D721Med (cell line): ENCODE measurements at regions not wholly inside any gene's neighbourhood (a gene's known extent, or its start where the extent isn't known, plus 50 kb on each side); places are given as distances from the start of the nearest gene placed in this dataset.

ENCODE experiments used
- DNase-seq: peaks from one replicate; pipeline ENCODE4 v3.0.0; 2011; ENCODE audit warnings: low spot score; ENCODE audit not compliant: insufficient read length
- FAIRE-seq: peaks from 2 replicates; lab custom pipeline; 2011; peaks lifted over from hg19 to GRCh38; lab: Jason Lieb, UNC
- TF ChIP-seq, protein P1 (sequence below): IDR thresholded peaks from 2 replicates; pipeline ENCODE4 v1.5.1; 2012; ENCODE audit warnings: mild to moderate bottlenecking, control low read depth; ENCODE audit not compliant: insufficient read depth; ENCODE audit errors: missing control alignments

GRCh38 chr1:55839221-55839620 is 624.1 kb upstream of the USP24 start:
- DNase-seq = no peak
- TF ChIP-seq, protein P1, sequence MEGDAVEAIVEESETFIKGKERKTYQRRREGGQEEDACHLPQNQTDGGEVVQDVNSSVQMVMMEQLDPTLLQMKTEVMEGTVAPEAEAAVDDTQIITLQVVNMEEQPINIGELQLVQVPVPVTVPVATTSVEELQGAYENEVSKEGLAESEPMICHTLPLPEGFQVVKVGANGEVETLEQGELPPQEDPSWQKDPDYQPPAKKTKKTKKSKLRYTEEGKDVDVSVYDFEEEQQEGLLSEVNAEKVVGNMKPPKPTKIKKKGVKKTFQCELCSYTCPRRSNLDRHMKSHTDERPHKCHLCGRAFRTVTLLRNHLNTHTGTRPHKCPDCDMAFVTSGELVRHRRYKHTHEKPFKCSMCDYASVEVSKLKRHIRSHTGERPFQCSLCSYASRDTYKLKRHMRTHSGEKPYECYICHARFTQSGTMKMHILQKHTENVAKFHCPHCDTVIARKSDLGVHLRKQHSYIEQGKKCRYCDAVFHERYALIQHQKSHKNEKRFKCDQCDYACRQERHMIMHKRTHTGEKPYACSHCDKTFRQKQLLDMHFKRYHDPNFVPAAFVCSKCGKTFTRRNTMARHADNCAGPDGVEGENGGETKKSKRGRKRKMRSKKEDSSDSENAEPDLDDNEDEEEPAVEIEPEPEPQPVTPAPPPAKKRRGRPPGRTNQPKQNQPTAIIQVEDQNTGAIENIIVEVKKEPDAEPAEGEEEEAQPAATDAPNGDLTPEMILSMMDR = no peak
- FAIRE-seq = no peak

DNA sequence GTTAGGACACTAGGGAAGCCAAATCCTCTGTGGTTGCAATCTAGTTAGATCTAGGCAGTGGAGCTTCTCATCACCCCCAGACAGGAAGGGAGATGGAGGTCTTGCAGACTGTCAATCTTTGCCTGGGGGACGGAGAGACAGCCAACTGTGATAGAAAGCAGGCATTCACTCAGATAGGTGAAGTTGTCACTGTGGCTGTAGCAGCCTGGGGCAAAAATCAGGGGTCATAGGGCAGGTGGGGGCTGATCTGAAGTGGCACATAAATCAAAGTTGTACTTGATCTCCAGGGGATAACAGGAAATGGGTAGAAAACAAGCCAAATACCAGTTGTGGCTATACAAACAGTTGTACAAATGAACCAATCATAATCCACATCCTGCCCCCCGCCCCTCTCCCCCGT is 620.9 kb upstream of the USP24 start:
- TF ChIP-seq, protein P1 = no peak
- DNase-seq (no peak), FAIRE-seq (no peak)

DNA sequence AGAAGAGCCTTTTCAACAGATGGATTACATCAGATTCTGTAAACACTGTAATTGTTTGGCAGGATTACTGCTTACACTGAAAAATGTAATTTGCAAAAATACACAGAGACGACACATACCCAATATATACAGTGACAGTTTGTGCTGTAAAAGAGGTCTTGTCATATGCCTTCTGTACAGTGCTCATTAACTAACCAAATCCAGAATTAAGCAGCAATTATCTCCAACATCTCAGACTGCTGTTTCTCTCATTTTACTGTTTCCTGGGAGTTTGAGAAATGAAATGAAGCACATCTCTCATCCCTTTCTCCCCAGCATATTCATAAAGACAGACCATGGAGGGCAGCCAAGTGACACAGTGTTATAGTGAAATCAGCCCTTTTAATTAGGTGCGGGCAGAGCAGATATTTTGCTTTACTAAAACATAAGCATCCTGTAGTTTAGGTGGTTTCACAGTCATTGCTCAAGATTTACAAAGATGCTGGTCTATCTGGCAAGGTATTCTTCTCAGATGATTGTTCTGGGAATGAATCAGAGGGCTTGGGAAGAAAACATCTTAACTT is 618.4 kb upstream of the USP24 start:
- TF ChIP-seq, protein P1 = no peak
- FAIRE-seq (no peak), DNase-seq (no peak)

GRCh38 chr1:55831759-55832158 is 616.6 kb upstream of the USP24 start:
- TF ChIP-seq, protein P1 = no peak
- no peak for DNase-seq
- no peak for FAIRE-seq

DNA sequence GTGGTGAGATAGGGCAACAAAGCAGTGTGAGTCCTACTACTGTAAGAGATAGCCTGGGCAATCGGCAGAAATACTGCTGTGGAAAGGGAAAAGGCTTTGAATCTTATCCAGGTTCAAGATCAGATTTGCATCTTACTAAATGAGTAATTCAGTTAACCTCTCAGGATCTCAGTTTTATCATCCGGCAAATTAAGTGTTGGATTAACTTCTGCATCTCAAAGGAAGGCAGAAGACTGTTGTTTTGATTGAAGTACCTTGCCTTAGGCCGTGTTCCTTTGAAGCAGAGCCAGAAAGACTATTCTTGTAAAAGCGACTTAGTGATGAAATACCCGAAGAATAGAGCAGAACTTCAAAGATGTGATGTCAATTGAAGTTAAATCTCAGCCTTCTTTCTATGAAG is 612.9 kb upstream of the USP24 start:
- TF ChIP-seq, protein P1 = no peak
- no peak for FAIRE-seq
- DNase-seq = no peak

- DNase-seq = no peak
- TF ChIP-seq, protein P1 = no peak
- no peak for FAIRE-seq
Observed at GRCh38 chr1:55827350-55827749, 612.2 kb upstream of the USP24 start.

- no peak for DNase-seq
- TF ChIP-seq, protein P1 = no peak
- FAIRE-seq = no peak
Observed at GRCh38 chr1:55826381-55827080, 611.4 kb upstream of the USP24 start.
